ENCODE measurements at regions not wholly inside any gene's neighbourhood (a gene's known extent, or its start where the extent isn't known, plus 50 kb on each side); places are given as distances from the start of the nearest gene placed in this dataset.

GRCh38 chr1:223035724-223036478 is 107.1 kb downstream of the TLR5 start (continued):
- 0 out of 4 replicates have a peak, but pooled peaks of 1 of the 2 experiments have one; percentile 57 for TF ChIP-seq ZNF318 (IDR thresholded peaks at IDR 0.05; ENCODE audit: borderline replicate concordance in 1 of 2, low read depth in 1 of 2)
- peak; percentile 95 for TF ChIP-seq MAFG (tag; conservative IDR thresholded peaks at IDR 0.05)
- TF ChIP-seq THRA (IDR thresholded peaks at IDR 0.05), result no peak
- peak in 1 of 2 experiments; percentile 22 for TF ChIP-seq E2F6 (IDR thresholded peaks at IDR 0.05; ENCODE audit: borderline replicate concordance in 1 of 2, extremely low read depth in 1 of 2, insufficient read depth in 1 of 2, insufficient read length in 1 of 2, low read depth in 1 of 2, low read length in 1 of 2, poor library complexity in 1 of 2, severe bottlenecking in 1 of 2)
- no peak for TF ChIP-seq CREB5 (CRISPR knock-in tag; IDR thresholded peaks at IDR 0.05)
- peak; percentile 96 for TF ChIP-seq FOSL1 (tag; conservative IDR thresholded peaks at IDR 0.05)
- no peak for TF ChIP-seq NFYB (IDR thresholded peaks at IDR 0.05; ENCODE audit: extremely low read depth, insufficient read length)
- peak; percentile 79 for TF ChIP-seq MAX (CRISPR knock-in tag; IDR thresholded peaks at IDR 0.05)
- TF ChIP-seq PKNOX1 (IDR thresholded peaks at IDR 0.05), result peak; percentile 65
- no peak for TF ChIP-seq MXI1 (IDR thresholded peaks at IDR 0.05; ENCODE audit: low read depth, low read length)
- TF ChIP-seq JUN (IDR thresholded peaks at IDR 0.05; ENCODE audit: borderline replicate concordance, low read depth, low read length), result peak; percentile 53
- TF ChIP-seq JUN (CRISPR knock-in tag; IDR thresholded peaks at IDR 0.05; ENCODE audit: borderline replicate concordance), result no peak
